ENCODE measurements at regions not wholly inside any gene's neighbourhood (a gene's known extent, or its start where the extent isn't known, plus 50 kb on each side); places are given as distances from the start of the nearest gene placed in this dataset.

DNA sequence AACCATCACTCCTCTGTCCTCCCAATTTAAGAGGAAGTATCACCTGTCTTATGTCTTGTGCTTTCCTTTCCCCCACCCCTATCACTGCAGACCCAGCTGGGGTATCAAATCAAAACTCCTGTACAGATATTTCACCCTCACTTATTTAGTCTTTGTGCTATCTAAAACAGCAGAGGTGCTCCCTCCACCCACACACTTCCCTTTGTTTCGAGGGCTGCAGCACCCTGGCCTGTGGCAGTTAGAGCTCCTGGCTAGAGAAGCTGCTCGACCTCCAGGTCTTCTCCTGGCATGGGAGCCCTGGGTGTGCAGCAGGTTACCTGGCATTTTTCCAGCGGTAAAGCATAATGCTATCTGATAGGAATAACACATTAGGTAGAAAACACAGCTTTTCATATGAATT lies 181.4 kb upstream of the BCL6 start:
- CTCF ChIA-PET = no interaction called here
- peaks cover 17% of the 10 kb centered on the region; the same call in 1 of the 2 replicates for H3F3A ChIP-seq (ENCODE audit: insufficient read depth, low read depth)
- H2AFZ ChIP-seq = no peak overlapping the region
- intact Hi-C loops (cut with micrococcal nuclease; ENCODE audit: unreplicated experiment) = no loop called here
- POLR2A ChIA-PET (ENCODE audit: unreplicated experiment) = interaction anchor here (0.6 kb wide), 1 partner anchor 11 kb away, joined by 5 read pairs; no protein-coding TSS in a partner anchor
- no TSS peak for BruUV-seq (replicated peaks)
- H3K36me3 ChIP-seq (ENCODE audit: low read depth) = 0 out of 2 replicates have a peak, but pooled peaks cover 7% of the 10 kb centered on the region
- no peaks in the 10 kb centered on the region for H4K20me1 ChIP-seq (ENCODE audit: insufficient read depth)
- H3K79me2 ChIP-seq (ENCODE audit: low read depth) = no peaks in the 10 kb centered on the region
- no peaks in the 10 kb centered on the region for H3K27me3 ChIP-seq (ENCODE audit: insufficient read depth, low read depth)
- no peak overlapping the region for H3K27ac ChIP-seq
- H3K4me2 ChIP-seq = no peak overlapping the region
- no peak for DNase-seq
- no peak overlapping the region for H3K4me3 ChIP-seq
- no peaks in the 10 kb centered on the region for H3K9me2 ChIP-seq (ENCODE audit: insufficient read depth)
- peaks cover 21% of the 10 kb centered on the region for H3K4me1 ChIP-seq (replicated peaks; ENCODE audit: insufficient read depth)
- TF ChIP-seq CTCF (conservative IDR thresholded peaks at IDR 0.05) (no peak), EZH2 (IDR thresholded peaks at IDR 0.05; ENCODE audit: low read depth) (no peak)
- peaks cover 30% of the 10 kb centered on the region for H3K9me3 ChIP-seq (ENCODE audit: insufficient read depth, low read depth)

- Histone ChIP-seq H3K27ac (no peak overlapping the region), H3K4me3 (no peak overlapping the region), H3K4me2 (no peak overlapping the region), H3F3A (ENCODE audit: insufficient read depth, low read depth) (peaks cover 14% of the 10 kb centered on the region; the same call in 1 of the 2 replicates), H3K4me1 (replicated peaks; ENCODE audit: insufficient read depth) (peaks cover 12% of the 10 kb centered on the region), H3K79me2 (ENCODE audit: low read depth) (no peaks in the 10 kb centered on the region), H3K36me3 (ENCODE audit: low read depth) (0 out of 2 replicates have a peak, but pooled peaks cover 7% of the 10 kb centered on the region), H2AFZ (no peak overlapping the region), H3K27me3 (ENCODE audit: insufficient read depth, low read depth) (no peaks in the 10 kb centered on the region), H4K20me1 (ENCODE audit: insufficient read depth) (no peaks in the 10 kb centered on the region), H3K9me2 (ENCODE audit: insufficient read depth) (no peaks in the 10 kb centered on the region), H3K9me3 (ENCODE audit: insufficient read depth, low read depth) (peaks cover 30% of the 10 kb centered on the region)
- TF ChIP-seq CTCF (conservative IDR thresholded peaks at IDR 0.05) (no peak), EZH2 (IDR thresholded peaks at IDR 0.05; ENCODE audit: low read depth) (no peak)
- no peak for DNase-seq
- intact Hi-C loops (cut with micrococcal nuclease; ENCODE audit: unreplicated experiment) = no loop called here
- POLR2A ChIA-PET (ENCODE audit: unreplicated experiment) = interaction anchor here (0.6 kb wide), 2 partner anchors 49 to 110 kb away, joined by 3 to 4 read pairs; no protein-coding TSS in a partner anchor
- CTCF ChIA-PET = no interaction called here
- BruUV-seq (replicated peaks) = no TSS peak
Observed at GRCh38 chr3:187927565-187927964, 182.3 kb upstream of the BCL6 start.

GRCh38 chr3:187929112-187929816 lies 184.0 kb upstream of the BCL6 start:
- ChIA-PET CTCF (no interaction called here), POLR2A (ENCODE audit: unreplicated experiment) (no interaction called here)
- intact Hi-C loops (cut with micrococcal nuclease; ENCODE audit: unreplicated experiment) = no loop called here
- H4K20me1 ChIP-seq (ENCODE audit: insufficient read depth) = no peaks in the 10 kb centered on the region
- TF ChIP-seq EZH2 (IDR thresholded peaks at IDR 0.05; ENCODE audit: low read depth) (no peak), CTCF (conservative IDR thresholded peaks at IDR 0.05) (no peak)
- H3K36me3 ChIP-seq (ENCODE audit: low read depth) = 0 out of 2 replicates have a peak, but pooled peaks cover 3% of the 10 kb centered on the region
- no peak overlapping the region for H3K4me3 ChIP-seq
- no TSS peak for BruUV-seq (replicated peaks)
- no peak for DNase-seq
- H3K27me3 ChIP-seq (ENCODE audit: insufficient read depth, low read depth) = no peaks in the 10 kb centered on the region
- no peak overlapping the region for H3K4me2 ChIP-seq
- H3K79me2 ChIP-seq (ENCODE audit: low read depth) = no peaks in the 10 kb centered on the region
- no peaks in the 10 kb centered on the region for H3F3A ChIP-seq (ENCODE audit: insufficient read depth, low read depth)
- no peak overlapping the region for H2AFZ ChIP-seq
- H3K9me2 ChIP-seq (ENCODE audit: insufficient read depth) = no peaks in the 10 kb centered on the region
- peaks cover 21% of the 10 kb centered on the region for H3K9me3 ChIP-seq (ENCODE audit: insufficient read depth, low read depth)
- H3K27ac ChIP-seq = no peak overlapping the region
- no peaks in the 10 kb centered on the region for H3K4me1 ChIP-seq (replicated peaks; ENCODE audit: insufficient read depth)

Data from PC-9 (cell line).